GM12872 (cell line): ENCODE measurements at regions not wholly inside any gene's neighbourhood (a gene's known extent, or its start where the extent isn't known, plus 50 kb on each side); places are given as distances from the start of the nearest gene placed in this dataset.

ENCODE experiments used
- CTCF ChIP-seq: IDR thresholded peaks from 3 replicates; pipeline ENCODE4 v1.5.1; 2011; ENCODE audit warnings: low read depth, mild to moderate bottlenecking, low read length, moderate library complexity; ENCODE audit not compliant: insufficient read depth

- TF ChIP-seq CTCF = no peak
Measured at GRCh38 chr3:13254028-13254951, 165.8 kb downstream of the NUP210 start.

GRCh38 chr3:13253208-13253937 lies 166.7 kb downstream of the NUP210 start:
- no peak for TF ChIP-seq CTCF

- no peak for TF ChIP-seq CTCF
Measured at GRCh38 chr3:13252207-13252606, 167.9 kb downstream of the NUP210 start.

GRCh38 chr3:13251166-13251903 lies 168.8 kb downstream of the NUP210 start:
- no peak for TF ChIP-seq CTCF

GRCh38 chr3:13249664-13250390 lies 170.3 kb downstream of the NUP210 start:
- TF ChIP-seq CTCF = no peak

- no peak for TF ChIP-seq CTCF
Measured at GRCh38 chr3:13248640-13249039, 171.5 kb downstream of the NUP210 start.
